HG03060 (cell line): ENCODE measurements at regions not wholly inside any gene's neighbourhood (a gene's known extent, or its start where the extent isn't known, plus 50 kb on each side); places are given as distances from the start of the nearest gene placed in this dataset.

Source experiments
- ATAC-seq: cut with Tn5 transposase; IDR thresholded peaks from one replicate; pipeline ENCODE4 v1.9.1; 2021; ENCODE audit warnings: low read depth, moderate number of reproducible peaks; ENCODE audit not compliant: unreplicated experiment

- no peak for ATAC-seq
These were observed 830.4 kb upstream of the GRAMD2B start for GRCh38 chr5:125592856-125593255.

GRCh38 chr5:125595095-125595494 is 828.1 kb upstream of the GRAMD2B start:
- ATAC-seq: no peak

- ATAC-seq: no peak
These were observed 827.4 kb upstream of the GRAMD2B start for GRCh38 chr5:125595845-125596244.

- ATAC-seq: no peak
These were observed 825.9 kb upstream of the GRAMD2B start for GRCh38 chr5:125597338-125597737.

GRCh38 chr5:125600559-125600958 is 822.6 kb upstream of the GRAMD2B start:
- no peak for ATAC-seq

- no peak for ATAC-seq
These were observed 821.0 kb upstream of the GRAMD2B start for GRCh38 chr5:125602184-125602583.

GRCh38 chr5:125603321-125603720 is 819.9 kb upstream of the GRAMD2B start:
- no peak for ATAC-seq

- no peak for ATAC-seq
These were observed 819.1 kb upstream of the GRAMD2B start for GRCh38 chr5:125604104-125604503.

- no peak for ATAC-seq
These were observed 816.2 kb upstream of the GRAMD2B start for GRCh38 chr5:125607018-125607417.

GRCh38 chr5:125609011-125609410 is 814.2 kb upstream of the GRAMD2B start:
- no peak for ATAC-seq

- no peak for ATAC-seq
These were observed 812.3 kb upstream of the GRAMD2B start for GRCh38 chr5:125610892-125611291.

GRCh38 chr5:125611541-125611940 is 811.7 kb upstream of the GRAMD2B start:
- no peak for ATAC-seq

- ATAC-seq: no peak
These were observed 811.0 kb upstream of the GRAMD2B start for GRCh38 chr5:125612181-125612721.

GRCh38 chr5:125612776-125613175 is 810.4 kb upstream of the GRAMD2B start:
- ATAC-seq: no peak

GRCh38 chr5:125630237-125630636 is 793.0 kb upstream of the GRAMD2B start:
- no peak for ATAC-seq

GRCh38 chr5:125633523-125633922 is 789.7 kb upstream of the GRAMD2B start:
- ATAC-seq: no peak

GRCh38 chr5:125634216-125634835 is 788.9 kb upstream of the GRAMD2B start:
- ATAC-seq: no peak

GRCh38 chr5:125639858-125640257 is 783.4 kb upstream of the GRAMD2B start:
- ATAC-seq: no peak

- no peak for ATAC-seq
These were observed 770.4 kb upstream of the GRAMD2B start for GRCh38 chr5:125652761-125653160.

GRCh38 chr5:125654392-125654791 is 768.8 kb upstream of the GRAMD2B start:
- ATAC-seq: no peak

- no peak for ATAC-seq
These were observed 768.1 kb upstream of the GRAMD2B start for GRCh38 chr5:125655156-125655555.

GRCh38 chr5:125657936-125658335 is 765.3 kb upstream of the GRAMD2B start:
- no peak for ATAC-seq
